Smooth muscle cell (in vitro differentiated cells): ENCODE measurements at regions not wholly inside any gene's neighbourhood (a gene's known extent, or its start where the extent isn't known, plus 50 kb on each side); places are given as distances from the start of the nearest gene placed in this dataset.

Experiments used
- DNase-seq: peaks from one replicate; lab custom pipeline; 2025; ENCODE audit not compliant: unreplicated experiment; lab: John Stamatoyannopoulos, UW
- H2AFZ ChIP-seq: fragments of 200-600 bp; sonication (generic); 2 replicates; pipeline ENCODE4 v1.6.0; 2016; ENCODE audit warnings: antibody characterized with exemption, low read depth, mild to moderate bottlenecking
- H3F3A ChIP-seq: fragments of 200-600 bp; sonication (generic); 2 replicates; pipeline ENCODE4 v1.6.0; 2017; ENCODE audit warnings: antibody characterized with exemption, low read depth
- H3K27ac ChIP-seq: fragments of 200-600 bp; sonication (generic); 2 replicates; pipeline ENCODE4 v1.5.1; 2016; ENCODE audit warnings: low read depth, mild to moderate bottlenecking
- H3K27me3 ChIP-seq: fragments of 200-600 bp; sonication (generic); 2 replicates; pipeline ENCODE4 v1.6.1; 2016; ENCODE audit warnings: low read depth, mild to moderate bottlenecking
- H3K36me3 ChIP-seq: fragments of 200-600 bp; sonication (generic); 2 replicates; pipeline ENCODE4 v1.5.1; 2016; ENCODE audit warnings: low read depth
- H3K4me1 ChIP-seq: fragments of 200-600 bp; sonication (generic); 2 replicates; pipeline ENCODE4 v1.5.1; 2016; ENCODE audit warnings: low read depth
- H3K4me2 ChIP-seq: fragments of 200-600 bp; sonication (generic); 2 replicates; pipeline ENCODE4 v1.6.0; 2016; ENCODE audit warnings: mild to moderate bottlenecking
- H3K4me3 ChIP-seq: fragments of 200-600 bp; sonication (generic); 2 replicates; pipeline ENCODE4 v1.5.1; 2016; ENCODE audit warnings: mild to moderate bottlenecking
- H3K79me2 ChIP-seq: fragments of 200-600 bp; sonication (generic); 2 replicates; pipeline ENCODE4 v1.6.0; 2016; ENCODE audit warnings: low read depth, mild to moderate bottlenecking
- H3K9ac ChIP-seq: fragments of 200-600 bp; sonication (generic); 2 replicates; pipeline ENCODE4 v1.6.0; 2016; ENCODE audit warnings: low read depth
- H3K9me3 ChIP-seq: fragments of 200-600 bp; sonication (generic); replicated peaks from 2 replicates; pipeline ENCODE4 v1.5.1; 2016; ENCODE audit warnings: low read depth
- H4K20me1 ChIP-seq: fragments of 200-600 bp; sonication (generic); 2 replicates; pipeline ENCODE4 v1.6.0; 2016; ENCODE audit warnings: low read depth
- WGBS: methylation state at CpG from one replicate; pipeline ENCODE4 v1.1.7; 2016; ENCODE audit warnings: low lambda C conversion rate; 5-methylcytosine and 5-hydroxymethylcytosine counted together
- TF ChIP-seq, protein P1 (sequence below): fragments of 200-600 bp; sonication (generic); IDR thresholded peaks from 2 replicates; pipeline ENCODE4 v1.5.1; 2017; ENCODE audit warnings: borderline replicate concordance, mild to moderate bottlenecking, antibody characterized with exemption; ENCODE audit not compliant: insufficient read depth, poor library complexity, severe bottlenecking

DNA sequence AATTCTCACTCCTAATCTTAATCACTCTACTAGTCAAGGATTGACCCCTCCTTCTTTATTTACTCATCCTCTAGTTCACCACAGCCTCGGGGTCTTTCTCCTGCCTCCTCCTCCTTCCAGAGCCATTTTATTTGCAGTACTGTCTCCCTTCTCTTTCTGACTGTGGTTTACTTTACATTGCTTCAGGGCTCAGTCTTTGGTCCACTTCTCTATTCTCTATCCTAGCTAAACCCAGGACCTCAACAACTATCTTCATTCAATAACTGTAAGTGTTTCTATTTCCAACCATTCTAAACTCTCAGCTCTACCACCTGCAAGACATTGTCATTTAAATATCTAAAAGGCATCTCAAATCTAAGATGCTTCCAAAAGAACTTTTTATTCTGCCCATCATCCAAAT, 493.8 kb downstream of the TTLL7 start:
- no peak for DNase-seq
- Histone ChIP-seq H4K20me1 (no peaks in the 10 kb centered on the region), H3K79me2 (no peaks in the 10 kb centered on the region), H3K4me2 (no peak overlapping the region), H3K4me1 (peaks cover 23% of the 10 kb centered on the region), H3K27me3 (no peaks in the 10 kb centered on the region), H3K9me3 (no peaks in the 10 kb centered on the region), H3K36me3 (no peaks in the 10 kb centered on the region), H3K9ac (no peak overlapping the region), H2AFZ (no peak overlapping the region), H3K4me3 (no peak overlapping the region), H3K27ac (no peak overlapping the region), H3F3A (peaks cover 20% of the 10 kb centered on the region)
- 92% methylated on average over 1 of the region's 1 CpG for WGBS
- TF ChIP-seq, protein P1, sequence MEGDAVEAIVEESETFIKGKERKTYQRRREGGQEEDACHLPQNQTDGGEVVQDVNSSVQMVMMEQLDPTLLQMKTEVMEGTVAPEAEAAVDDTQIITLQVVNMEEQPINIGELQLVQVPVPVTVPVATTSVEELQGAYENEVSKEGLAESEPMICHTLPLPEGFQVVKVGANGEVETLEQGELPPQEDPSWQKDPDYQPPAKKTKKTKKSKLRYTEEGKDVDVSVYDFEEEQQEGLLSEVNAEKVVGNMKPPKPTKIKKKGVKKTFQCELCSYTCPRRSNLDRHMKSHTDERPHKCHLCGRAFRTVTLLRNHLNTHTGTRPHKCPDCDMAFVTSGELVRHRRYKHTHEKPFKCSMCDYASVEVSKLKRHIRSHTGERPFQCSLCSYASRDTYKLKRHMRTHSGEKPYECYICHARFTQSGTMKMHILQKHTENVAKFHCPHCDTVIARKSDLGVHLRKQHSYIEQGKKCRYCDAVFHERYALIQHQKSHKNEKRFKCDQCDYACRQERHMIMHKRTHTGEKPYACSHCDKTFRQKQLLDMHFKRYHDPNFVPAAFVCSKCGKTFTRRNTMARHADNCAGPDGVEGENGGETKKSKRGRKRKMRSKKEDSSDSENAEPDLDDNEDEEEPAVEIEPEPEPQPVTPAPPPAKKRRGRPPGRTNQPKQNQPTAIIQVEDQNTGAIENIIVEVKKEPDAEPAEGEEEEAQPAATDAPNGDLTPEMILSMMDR = no peak

DNA sequence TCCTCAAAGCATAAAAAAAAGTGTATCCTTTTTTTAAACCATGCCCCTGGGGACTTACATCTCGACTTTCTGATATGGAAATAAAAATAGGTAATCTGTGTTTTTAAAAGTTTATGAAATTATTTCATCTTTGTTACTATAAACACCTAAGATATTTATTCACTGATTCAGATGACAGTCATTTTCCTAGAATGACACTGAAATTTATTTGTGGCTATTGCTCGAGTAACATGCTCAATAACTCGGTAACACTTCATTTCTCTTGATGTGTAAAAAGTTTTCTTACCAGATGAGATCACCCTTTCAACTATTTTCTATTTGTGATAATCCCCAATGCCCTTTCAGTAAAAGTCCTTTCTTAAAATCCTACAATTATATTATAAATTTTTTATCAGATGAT, 495.8 kb downstream of the TTLL7 start:
- 91% methylated on average over 3 of the region's 3 CpGs for whole genome bisulfite sequencing
- Histone ChIP-seq H3K9me3 (no peaks in the 10 kb centered on the region), H3K4me3 (no peak overlapping the region), H3K4me2 (no peak overlapping the region), H2AFZ (peak overlapping the region; percentile 14), H3K36me3 (no peaks in the 10 kb centered on the region), H3K27me3 (no peaks in the 10 kb centered on the region), H3F3A (peaks cover 4% of the 10 kb centered on the region), H3K4me1 (peaks cover 10% of the 10 kb centered on the region), H3K9ac (no peak overlapping the region), H3K27ac (no peak overlapping the region), H3K79me2 (no peaks in the 10 kb centered on the region), H4K20me1 (no peaks in the 10 kb centered on the region)
- no peak for DNase-seq
- TF ChIP-seq, protein P1 = no peak

DNA sequence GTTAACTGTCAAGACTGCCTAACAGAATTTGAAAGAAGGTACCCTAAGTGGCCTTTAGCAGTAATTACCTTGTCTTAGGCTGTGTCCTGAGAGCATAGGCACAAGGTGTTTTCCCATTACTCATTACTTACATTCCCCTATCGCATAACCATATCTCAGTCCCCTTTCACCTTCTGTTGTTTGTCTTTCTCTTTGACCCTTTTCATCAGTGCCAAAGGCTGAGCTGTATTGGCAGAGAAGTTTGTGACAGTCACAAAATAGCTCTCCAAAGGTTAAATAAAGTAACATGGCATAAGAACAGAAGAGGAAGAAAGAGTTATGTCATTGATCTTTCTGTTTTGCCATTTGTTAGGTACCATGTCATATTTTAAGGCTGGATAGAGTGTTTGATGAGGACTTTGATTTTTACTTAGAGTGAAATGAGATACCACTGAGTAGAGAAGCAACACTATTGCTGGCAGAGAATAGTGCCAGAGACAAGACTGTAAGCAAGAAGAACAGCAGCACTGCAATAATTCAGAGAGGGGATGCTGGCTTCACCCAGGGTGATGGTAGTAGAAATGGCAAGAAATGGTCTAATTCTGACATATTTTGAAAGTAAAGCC, 497.8 kb downstream of the TTLL7 start:
- Histone ChIP-seq H3K4me1 (no peaks in the 10 kb centered on the region), H3K4me3 (no peak overlapping the region), H3K36me3 (no peaks in the 10 kb centered on the region), H3K4me2 (no peak overlapping the region), H3K9ac (no peak overlapping the region), H2AFZ (no peak overlapping the region), H3K9me3 (no peaks in the 10 kb centered on the region), H3K27me3 (no peaks in the 10 kb centered on the region), H3K79me2 (no peaks in the 10 kb centered on the region), H3F3A (no peaks in the 10 kb centered on the region), H3K27ac (no peak overlapping the region), H4K20me1 (no peaks in the 10 kb centered on the region)
- TF ChIP-seq, protein P1 = no peak
- no peak for DNase-seq
- 79% methylated on average over 1 of the region's 1 CpG for WGBS

DNA sequence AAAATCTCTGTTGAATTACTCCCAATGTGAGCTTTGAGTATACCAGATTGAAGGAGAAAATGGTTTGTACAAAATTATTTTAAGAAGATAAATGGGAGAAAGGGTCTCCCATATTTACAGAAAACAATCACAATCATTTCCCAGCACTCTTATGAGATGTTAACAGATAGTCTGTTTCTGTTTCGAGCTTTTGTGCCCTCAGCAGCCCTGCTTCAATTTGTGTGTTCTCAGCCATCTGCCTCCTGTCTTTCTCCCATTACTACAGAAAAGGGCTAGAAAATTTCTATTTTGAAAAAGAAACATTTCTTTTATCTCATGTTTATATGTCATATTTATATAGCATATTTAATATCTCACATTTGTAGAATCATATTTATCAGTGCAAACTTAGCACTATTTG, 498.4 kb downstream of the TTLL7 start:
- TF ChIP-seq, protein P1 = no peak
- 77% methylated on average over 1 of the region's 1 CpG for WGBS

More for the DNA sequence above, 498.4 kb downstream of the TTLL7 start:
- H3K36me3 ChIP-seq = no peaks in the 10 kb centered on the region
- H3K4me1 ChIP-seq = no peaks in the 10 kb centered on the region
- no peak overlapping the region for H3K27ac ChIP-seq
- no peak overlapping the region for H3K4me3 ChIP-seq
- H3K27me3 ChIP-seq = no peaks in the 10 kb centered on the region
- H3K79me2 ChIP-seq = no peaks in the 10 kb centered on the region
- no peak overlapping the region for H3K9ac ChIP-seq
- H3K4me2 ChIP-seq = no peak overlapping the region
- no peaks in the 10 kb centered on the region for H4K20me1 ChIP-seq
- no peaks in the 10 kb centered on the region for H3F3A ChIP-seq
- H3K9me3 ChIP-seq = no peaks in the 10 kb centered on the region
- no peak overlapping the region for H2AFZ ChIP-seq
- no peak for DNase-seq
